Jurkat, Clone E6-1 (cell line): ENCODE measurements at regions not wholly inside any gene's neighbourhood (a gene's known extent, or its start where the extent isn't known, plus 50 kb on each side); places are given as distances from the start of the nearest gene placed in this dataset.
A peak's percentile ranks its signal among the peaks of the same experiment; 100 is the strongest.

Experiments
- DNase-seq: peaks from one replicate; pipeline ENCODE4 v3.0.0-alpha.2; 2011; ENCODE audit warnings: low read depth, low spot score
- H3K4me3 ChIP-seq: 2 replicates; pipeline ENCODE4 v1.5.1; 2011; ENCODE audit warnings: mild to moderate bottlenecking, low read length, control low read depth, moderate library complexity

DNA sequence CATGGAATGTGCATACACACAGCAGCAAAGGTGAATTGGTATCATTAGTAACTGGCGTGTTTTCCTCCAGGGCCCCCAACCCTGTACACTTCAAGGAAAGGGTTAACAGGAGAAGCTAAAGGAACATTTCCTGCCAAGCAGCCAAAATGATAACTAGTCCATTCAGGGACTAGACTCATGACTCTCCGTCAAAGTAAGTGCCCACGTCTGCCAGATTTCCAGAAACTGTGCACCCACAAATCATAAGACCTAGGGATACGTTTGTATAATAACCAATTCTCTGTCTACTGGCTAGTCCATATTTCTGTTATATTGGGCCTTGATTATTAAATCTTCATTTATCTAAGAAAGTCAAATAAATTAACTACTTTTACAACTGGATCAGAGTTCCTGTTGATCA, 76.0 kb upstream of the NHSL1 start:
- no peak for DNase-seq
- H3K4me3 ChIP-seq, result no peak overlapping the region

DNA sequence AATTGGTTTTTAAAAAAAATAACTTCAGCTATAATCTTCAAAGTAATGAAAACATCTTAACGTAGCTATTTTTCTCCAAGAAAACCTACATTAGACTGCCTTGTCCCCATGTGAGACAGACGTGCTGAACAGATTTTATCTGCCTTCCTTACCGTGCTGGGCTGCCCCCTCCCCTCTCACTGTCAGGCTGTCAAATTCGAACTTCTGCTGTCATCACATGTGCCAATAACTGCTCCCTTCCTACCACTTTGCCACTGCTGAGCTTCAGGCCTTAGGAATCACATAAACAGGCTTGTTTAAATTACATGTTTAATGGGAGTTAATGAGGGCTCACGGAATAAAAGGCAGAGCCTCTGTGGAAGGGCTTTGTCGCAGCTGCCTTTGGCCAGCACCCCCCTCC, 77.0 kb upstream of the NHSL1 start:
- no peak for DNase-seq
- no peak overlapping the region for H3K4me3 ChIP-seq

- H3K4me3 ChIP-seq, result no peak overlapping the region
- peak; percentile 61 for DNase-seq
Measured at GRCh38 chr6:138577151-138577915, 78.0 kb upstream of the NHSL1 start.

GRCh38 chr6:138580040-138580439, 80.7 kb upstream of the NHSL1 start:
- no peak for DNase-seq
- H3K4me3 ChIP-seq, result no peak overlapping the region

DNA sequence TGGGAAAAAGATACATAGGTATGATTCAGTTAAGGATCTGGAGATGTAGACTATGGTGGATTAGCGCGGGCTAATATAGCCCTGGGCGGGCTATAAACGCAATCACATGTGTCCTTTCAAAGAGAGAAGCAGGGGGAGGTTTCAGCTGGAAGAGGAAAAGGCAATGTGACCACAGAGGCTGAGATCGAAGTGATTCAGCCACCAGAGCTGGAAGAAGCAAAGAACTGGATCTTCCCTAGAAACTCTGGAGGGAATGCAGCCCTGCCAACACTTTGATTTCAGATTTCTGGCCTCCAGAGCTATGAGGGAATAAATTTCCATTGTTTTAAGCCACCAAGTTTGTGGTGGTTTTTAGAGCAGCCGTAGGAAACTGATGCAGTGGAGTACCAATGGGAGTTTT, 81.5 kb upstream of the NHSL1 start:
- H3K4me3 ChIP-seq, result no peak overlapping the region
- no peak for DNase-seq

DNA sequence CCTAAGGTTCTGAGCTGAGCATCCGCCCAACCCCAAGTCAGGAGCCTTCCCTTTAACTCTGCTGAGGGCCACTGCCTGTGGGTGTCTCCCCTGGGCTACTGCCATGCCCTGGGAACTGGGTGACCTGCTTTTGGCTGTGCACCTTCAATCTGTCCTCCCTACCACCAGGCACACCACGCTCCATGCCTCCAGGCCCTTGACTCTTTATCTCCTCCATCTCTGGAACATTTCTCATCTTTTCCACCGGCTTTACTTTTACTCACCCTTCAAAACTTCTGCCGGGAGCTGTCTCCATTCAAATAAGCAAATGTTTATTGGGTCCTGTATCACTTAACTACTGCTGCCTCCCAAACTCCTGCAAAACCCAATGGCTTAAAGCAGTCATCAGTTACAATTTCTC, 83.3 kb upstream of the NHSL1 start:
- no peak for DNase-seq
- H3K4me3 ChIP-seq, result no peak overlapping the region

DNA sequence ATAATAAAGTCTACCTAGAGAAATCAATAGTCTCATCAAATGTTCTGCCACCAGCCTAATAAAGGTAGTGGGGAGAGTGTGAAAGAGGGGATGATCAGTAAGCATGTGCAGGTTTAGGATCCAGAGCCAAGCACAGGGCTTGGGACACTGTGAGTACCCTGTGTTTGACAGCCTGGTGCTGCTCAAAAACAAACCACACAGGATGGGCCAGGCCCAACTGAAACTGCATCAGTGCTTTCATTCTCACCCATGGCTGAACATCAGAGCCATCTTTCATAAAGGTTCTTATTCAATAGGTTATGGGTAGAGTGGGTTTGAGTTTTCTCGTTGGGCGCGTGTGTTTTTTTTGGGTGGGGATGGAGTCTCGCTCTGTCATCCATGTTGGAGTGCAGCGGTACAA, 87.3 kb upstream of the NHSL1 start:
- H3K4me3 ChIP-seq, result no peak overlapping the region
- DNase-seq, result no peak

DNA sequence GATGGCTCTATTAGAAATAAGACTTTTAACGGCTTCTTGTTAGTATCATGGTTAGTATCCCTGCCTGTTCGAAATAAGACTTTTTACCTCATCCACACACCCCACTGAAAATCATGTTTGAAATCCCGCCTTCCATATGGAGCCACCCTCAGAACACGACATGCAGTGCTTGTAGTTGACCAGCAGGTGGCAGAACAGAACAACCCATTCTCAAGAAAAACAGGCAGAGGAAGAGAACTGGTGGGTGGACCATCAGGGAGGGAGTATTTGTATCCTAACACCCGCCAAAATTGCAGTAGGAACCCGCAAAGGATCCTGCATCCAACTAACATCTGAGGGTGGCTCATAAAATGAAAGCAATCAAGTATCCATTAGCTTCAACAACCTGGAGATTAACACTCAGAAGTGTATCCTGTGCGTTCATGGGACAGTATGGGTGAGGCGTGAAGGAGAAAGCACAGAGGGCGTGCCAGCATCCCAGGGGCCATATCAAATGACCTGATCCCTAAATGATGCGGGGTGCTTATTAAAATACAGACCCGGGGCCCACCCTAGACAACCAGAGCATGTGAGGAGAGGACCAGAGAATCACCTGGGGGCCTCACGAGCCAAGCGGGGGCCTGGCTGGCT, 89.6 kb upstream of the NHSL1 start:
- DNase-seq, result peak; percentile 66
- no peak overlapping the region for H3K4me3 ChIP-seq

DNA sequence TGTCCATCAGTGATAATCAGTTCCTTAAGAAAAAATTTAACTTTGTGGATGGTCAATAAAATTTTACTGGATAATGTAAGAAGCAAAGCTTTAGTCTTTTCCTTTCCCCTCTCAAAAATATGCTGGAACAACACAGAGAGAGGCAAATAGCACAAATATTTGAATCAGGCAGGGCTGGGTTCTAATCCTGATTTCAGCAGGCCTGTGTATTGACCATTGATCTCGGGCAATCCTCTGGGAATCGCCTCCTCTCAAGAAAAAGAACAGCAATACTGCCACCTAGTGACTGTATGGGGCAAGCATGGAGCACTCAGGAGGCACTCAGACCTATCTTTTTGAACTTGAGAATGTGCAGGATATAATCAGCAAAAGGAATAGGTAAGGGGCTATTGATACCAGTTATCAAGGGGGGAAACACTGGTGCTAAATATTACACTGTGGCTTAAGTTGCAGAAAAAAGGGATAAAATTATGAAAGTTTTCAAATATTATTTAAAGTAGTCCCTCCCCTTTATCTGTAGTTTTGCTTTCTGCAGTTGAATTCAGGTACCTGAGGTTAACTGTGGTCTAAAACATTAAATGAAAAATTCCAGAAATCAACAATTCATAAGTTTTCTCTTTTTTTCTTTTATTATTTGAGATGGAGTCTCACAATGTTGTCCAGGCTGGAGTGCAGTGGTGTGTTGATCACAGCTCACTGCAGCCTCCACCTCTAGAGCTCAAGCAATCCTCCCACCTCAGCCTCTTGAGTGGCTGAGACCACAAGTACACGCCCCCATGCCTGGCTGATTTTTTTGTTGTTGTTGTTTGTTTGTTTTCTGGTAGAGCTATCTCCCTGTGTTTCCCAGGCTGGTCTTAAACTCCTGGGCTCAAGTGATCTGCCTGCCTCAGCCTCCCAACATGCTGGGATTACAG, 91.8 kb upstream of the NHSL1 start:
- no peak overlapping the region for H3K4me3 ChIP-seq
- DNase-seq, result peak; percentile 30

DNA sequence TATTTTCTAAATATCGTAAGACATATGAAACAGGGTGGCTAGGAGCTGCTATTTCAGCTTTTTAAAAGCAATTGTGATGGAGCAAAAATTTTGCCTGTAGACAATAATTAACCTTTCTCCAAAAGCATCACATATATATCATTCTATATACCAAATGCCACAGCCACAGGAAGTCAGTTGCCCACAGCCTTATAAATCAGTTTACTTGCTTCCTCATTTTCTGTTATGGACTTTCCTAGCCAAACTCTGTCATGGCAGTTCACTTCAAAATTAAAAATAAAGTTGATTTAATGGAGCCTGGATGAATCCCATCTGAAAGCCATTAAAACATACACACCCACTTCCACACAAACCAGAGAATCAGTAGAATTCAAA, 93.4 kb upstream of the NHSL1 start:
- H3K4me3 ChIP-seq, result no peak overlapping the region
- no peak for DNase-seq

- DNase-seq, result no peak
- no peak overlapping the region for H3K4me3 ChIP-seq
Measured at GRCh38 chr6:138593124-138593877, 94.0 kb upstream of the NHSL1 start.

DNA sequence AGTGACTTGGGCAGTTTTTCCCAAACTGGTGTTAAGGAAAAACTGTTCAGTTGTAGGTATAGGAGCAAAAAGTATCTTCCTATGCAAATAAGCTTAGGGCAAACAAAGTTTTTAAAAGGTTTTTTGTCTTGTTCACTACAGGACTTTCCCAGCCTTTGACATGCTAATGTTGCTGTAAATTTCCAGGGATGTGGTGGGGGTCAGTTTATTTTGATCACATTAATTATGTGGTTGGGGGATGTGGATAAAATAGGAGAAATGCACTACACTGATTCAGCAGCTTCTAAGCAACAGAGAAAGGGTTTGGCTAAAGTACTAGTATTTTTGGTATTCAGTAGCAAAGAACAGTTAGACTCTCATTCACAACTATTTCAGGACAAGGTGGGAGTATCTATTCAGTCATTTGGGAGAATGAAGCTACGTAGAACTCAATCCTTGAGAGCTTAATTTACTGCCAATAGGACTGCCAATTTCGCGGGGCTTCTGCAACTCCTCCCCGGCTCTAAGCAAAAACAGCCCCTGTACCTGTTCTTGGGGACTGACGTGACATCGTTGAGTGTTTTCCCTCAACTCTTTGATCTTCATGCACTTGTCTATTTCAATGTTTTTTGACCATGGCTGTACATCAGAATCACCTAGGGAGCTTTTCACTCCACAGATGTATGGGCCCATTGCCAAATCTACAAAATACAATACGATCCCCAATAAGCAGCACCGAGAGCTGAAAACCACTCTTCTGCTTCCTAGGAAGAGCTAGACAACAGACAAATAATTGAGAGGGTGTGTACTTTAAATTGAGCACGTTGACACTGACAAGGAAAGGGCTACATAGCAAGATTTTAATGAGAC, 94.8 kb upstream of the NHSL1 start:
- no peak overlapping the region for H3K4me3 ChIP-seq
- DNase-seq, result no peak

GRCh38 chr6:138594758-138595140, 95.5 kb upstream of the NHSL1 start:
- no peak overlapping the region for H3K4me3 ChIP-seq
- DNase-seq, result no peak

- DNase-seq, result no peak
- H3K4me3 ChIP-seq, result no peak overlapping the region
Measured at GRCh38 chr6:138596126-138596525, 96.8 kb upstream of the NHSL1 start.

DNA sequence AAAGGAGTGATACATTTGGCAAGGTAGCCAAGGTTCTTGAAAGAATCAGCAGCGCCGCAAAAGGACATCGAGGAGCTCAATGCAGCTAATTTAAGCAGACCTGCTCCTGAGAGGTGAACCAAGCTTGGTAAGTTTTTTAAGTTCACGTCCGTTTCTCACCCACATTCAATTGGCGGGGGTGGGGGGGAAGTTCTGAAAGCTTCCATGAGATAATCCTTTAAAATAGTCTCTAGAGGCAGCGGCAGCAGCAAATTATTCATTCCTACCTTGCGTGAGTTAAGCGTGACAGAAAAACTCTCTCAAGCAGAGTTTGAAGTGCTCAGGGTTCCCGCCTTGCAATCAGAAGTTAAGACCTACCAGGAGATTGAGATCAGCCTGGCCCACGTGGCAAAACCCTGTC, 97.3 kb upstream of the NHSL1 start:
- H3K4me3 ChIP-seq, result no peak overlapping the region

GRCh38 chr6:138597336-138597735, 98.0 kb upstream of the NHSL1 start:
- no peak overlapping the region for H3K4me3 ChIP-seq
- no peak for DNase-seq

More for the DNA sequence above, 97.3 kb upstream of the NHSL1 start:
- DNase-seq, result no peak

DNA sequence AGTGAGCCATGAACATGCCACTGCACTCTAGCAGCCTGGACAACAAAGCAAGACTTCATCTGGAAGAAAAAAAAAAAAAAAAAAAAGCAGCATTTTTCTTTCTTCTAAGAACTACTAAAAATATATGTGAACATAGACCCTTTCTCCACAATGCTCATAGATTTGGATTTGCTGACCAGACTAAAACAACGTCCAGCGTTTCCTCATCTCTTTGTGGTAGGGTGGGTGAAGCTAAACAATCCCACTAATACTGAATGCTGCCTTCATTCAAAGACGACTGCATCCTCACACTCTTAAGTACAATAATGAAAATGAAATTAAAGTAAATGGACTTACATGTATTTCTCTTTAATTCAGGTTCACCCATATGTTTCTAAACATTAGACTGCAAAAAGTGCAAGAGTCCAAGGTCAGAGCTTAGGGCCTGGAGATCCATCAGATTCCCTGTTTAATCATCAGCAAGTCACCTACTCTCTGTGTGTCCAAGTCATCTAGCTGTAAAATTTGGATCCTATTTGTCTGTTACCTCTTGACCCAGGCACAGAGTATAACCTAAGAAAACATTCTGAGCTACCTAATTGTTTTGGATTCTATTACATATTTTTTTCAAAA, 99.4 kb upstream of the NHSL1 start:
- DNase-seq, result no peak
- no peak overlapping the region for H3K4me3 ChIP-seq

GRCh38 chr6:138600261-138600660, 101.0 kb upstream of the NHSL1 start:
- no peak overlapping the region for H3K4me3 ChIP-seq
- DNase-seq, result no peak
